GM19025 (cell line): ENCODE measurements at regions not wholly inside any gene's neighbourhood (a gene's known extent, or its start where the extent isn't known, plus 50 kb on each side); places are given as distances from the start of the nearest gene placed in this dataset.

Source experiments
- ATAC-seq: cut with Tn5 transposase; IDR thresholded peaks from one replicate; pipeline ENCODE4 v1.9.1; 2021; ENCODE audit warnings: mild to moderate bottlenecking, low read depth, moderate library complexity; ENCODE audit not compliant: unreplicated experiment

GRCh38 chr12:127899971-127900370 lies 367.0 kb upstream of the TMEM132C start:
- ATAC-seq: no peak

- no peak for ATAC-seq
Measured at GRCh38 chr12:127900386-127900785, 366.6 kb upstream of the TMEM132C start.

- ATAC-seq: no peak
Measured at GRCh38 chr12:127903146-127903545, 363.8 kb upstream of the TMEM132C start.

GRCh38 chr12:127909041-127909440 lies 357.9 kb upstream of the TMEM132C start:
- ATAC-seq: no peak

GRCh38 chr12:127911291-127911690 lies 355.7 kb upstream of the TMEM132C start:
- no peak for ATAC-seq

GRCh38 chr12:127912035-127912665 lies 354.8 kb upstream of the TMEM132C start:
- ATAC-seq: no peak

GRCh38 chr12:127923501-127923900 lies 343.5 kb upstream of the TMEM132C start:
- ATAC-seq: no peak

- no peak for ATAC-seq
Measured at GRCh38 chr12:127925971-127926370, 341.0 kb upstream of the TMEM132C start.

- no peak for ATAC-seq
Measured at GRCh38 chr12:127928178-127928577, 338.8 kb upstream of the TMEM132C start.

GRCh38 chr12:127928615-127929571 lies 338.1 kb upstream of the TMEM132C start:
- ATAC-seq: no peak

- no peak for ATAC-seq
Measured at GRCh38 chr12:127930122-127930521, 336.8 kb upstream of the TMEM132C start.

GRCh38 chr12:127934409-127934808 lies 332.6 kb upstream of the TMEM132C start:
- no peak for ATAC-seq

GRCh38 chr12:127936463-127936862 lies 330.5 kb upstream of the TMEM132C start:
- ATAC-seq: no peak

GRCh38 chr12:127941332-127941731 lies 325.6 kb upstream of the TMEM132C start:
- no peak for ATAC-seq

GRCh38 chr12:127942981-127943380 lies 324.0 kb upstream of the TMEM132C start:
- no peak for ATAC-seq

GRCh38 chr12:127943481-127944210 lies 323.3 kb upstream of the TMEM132C start:
- ATAC-seq: no peak

GRCh38 chr12:127944211-127944899 lies 322.6 kb upstream of the TMEM132C start:
- ATAC-seq: no peak

- ATAC-seq: no peak
Measured at GRCh38 chr12:127957001-127957660, 309.8 kb upstream of the TMEM132C start.

- ATAC-seq: no peak
Measured at GRCh38 chr12:127962303-127962702, 304.7 kb upstream of the TMEM132C start.

GRCh38 chr12:127963933-127964332 lies 303.0 kb upstream of the TMEM132C start:
- ATAC-seq: no peak
